HepG2 (cell line): ENCODE measurements at regions not wholly inside any gene's neighbourhood (a gene's known extent, or its start where the extent isn't known, plus 50 kb on each side); places are given as distances from the start of the nearest gene placed in this dataset.

ENCODE experiments used
- CENPX ChIP-seq: sonication (generic); formaldehyde crosslinking; IDR thresholded peaks from 2 replicates; pipeline ENCODE4 v1.9.0; 2021; ENCODE audit warnings: mild to moderate bottlenecking, missing genetic modification reagents, moderate library complexity
- ELF1 ChIP-seq: sonication (generic); formaldehyde crosslinking; IDR thresholded peaks from 2 replicates; pipeline ENCODE4 v1.4.0; 2020; ENCODE audit warnings: missing genetic modification reagents
- HCFC1 ChIP-seq: fragments of 150-350 bp; IDR thresholded peaks from 2 replicates; pipeline ENCODE4 v1.6.1; 2014; ENCODE audit warnings: low read depth, low read length
- HNRNPLL ChIP-seq: fragments of 200-400 bp; formaldehyde crosslinking; IDR thresholded peaks from 2 replicates; pipeline ENCODE4 v1.6.1; 2017; ENCODE audit warnings: mild to moderate bottlenecking, low read depth, low read length; ENCODE audit not compliant: poor library complexity, severe bottlenecking
- SAP130 ChIP-seq: IDR thresholded peaks from 2 replicates; pipeline ENCODE4 v1.6.1; 2016; ENCODE audit warnings: low read depth
- ZNF138 ChIP-seq: sonication (generic); formaldehyde crosslinking; IDR thresholded peaks from 2 replicates; pipeline ENCODE4 v1.5.0; 2020; ENCODE audit warnings: mild to moderate bottlenecking, low read depth, missing genetic modification reagents
- ZNF224 ChIP-seq: sonication (generic); formaldehyde crosslinking; IDR thresholded peaks from 2 replicates; pipeline ENCODE4 v1.5.0; 2020; ENCODE audit warnings: mild to moderate bottlenecking, missing genetic modification reagents
- ZNF503 ChIP-seq: sonication (generic); formaldehyde crosslinking; IDR thresholded peaks from 2 replicates; pipeline ENCODE4 v1.4.0; 2020; ENCODE audit warnings: missing genetic modification reagents
- ZNF589 ChIP-seq: sonication (generic); formaldehyde crosslinking; conservative IDR thresholded peaks from 2 replicates; pipeline ENCODE4 v1.8.0; 2022; ENCODE audit warnings: mild to moderate bottlenecking, moderate library complexity, missing genetic modification reagents
- TF ChIP-seq, protein P1 (sequence below): IDR thresholded peaks from 2 replicates; pipeline ENCODE4 v1.6.1; 2012; ENCODE audit warnings: inconsistent platforms

DNA sequence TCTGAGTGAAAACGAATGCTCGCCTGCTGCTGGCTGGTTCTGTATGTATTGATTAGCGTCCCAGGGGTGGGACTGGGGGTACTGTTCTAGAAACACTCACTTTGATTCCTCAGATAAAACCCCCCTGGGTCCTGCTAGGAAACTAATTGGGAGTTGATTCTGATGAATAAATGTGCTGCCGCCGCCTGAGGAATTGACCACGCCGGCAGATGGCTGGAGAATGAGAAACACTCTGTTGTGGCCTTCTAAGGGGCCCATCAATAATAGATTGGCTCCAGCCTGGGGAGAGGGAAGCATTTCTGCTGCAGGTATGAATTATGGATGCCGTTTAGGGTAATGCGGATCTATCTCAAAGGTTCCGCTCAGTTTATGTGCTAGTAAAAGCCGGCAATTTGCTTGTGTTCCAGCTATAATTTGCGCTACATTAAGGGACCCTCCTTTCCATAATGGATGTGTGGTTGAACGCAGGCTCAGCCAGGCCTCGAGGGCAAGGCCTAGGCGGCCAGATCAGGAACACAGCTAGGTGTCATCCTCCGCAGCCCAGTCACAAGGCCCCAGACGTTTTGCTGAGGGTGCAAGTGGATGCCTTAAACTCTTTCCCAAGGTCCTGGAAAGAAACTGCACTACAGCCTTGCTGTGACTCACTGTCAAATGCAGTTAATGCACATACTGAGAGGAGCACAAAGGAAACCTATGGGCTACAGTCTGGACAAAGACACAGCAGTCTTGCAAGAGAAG is 132.2 kb upstream of the HS3ST2 start:
- TF ChIP-seq CENPX (no peak), ZNF138 (CRISPR knock-in tag) (no peak), SAP130 (CRISPR knock-in tag) (no peak), ZNF589 (CRISPR knock-in tag) (no peak), HCFC1 (no peak), HNRNPLL (no peak), ZNF224 (CRISPR knock-in tag) (no peak), ZNF503 (CRISPR knock-in tag) (no peak), ELF1 (CRISPR knock-in tag) (no peak)
- TF ChIP-seq, protein P1, sequence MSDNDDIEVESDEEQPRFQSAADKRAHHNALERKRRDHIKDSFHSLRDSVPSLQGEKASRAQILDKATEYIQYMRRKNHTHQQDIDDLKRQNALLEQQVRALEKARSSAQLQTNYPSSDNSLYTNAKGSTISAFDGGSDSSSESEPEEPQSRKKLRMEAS: no peak
